K562 (cell line): ENCODE measurements at regions not wholly inside any gene's neighbourhood (a gene's known extent, or its start where the extent isn't known, plus 50 kb on each side); places are given as distances from the start of the nearest gene placed in this dataset.

Experiments
- ATAC-seq: fragments of 200-7000 bp; cut with Tn5 transposase; 3 replicates; pipeline ENCODE4 v1.9.1; 2020; ENCODE audit warnings: moderate library complexity
- BruUV-seq: library from RNA; stranded (reverse); fragments of 400-500 nt; replicated peaks from 2 replicates; lab custom pipeline; 2021; lab: Mats Ljungman, UMichigan
- CTCF ChIA-PET: fragments of 300-600 bp; formaldehyde crosslinking; extraction: SDS; loops from one replicate; lab custom pipeline; 2021; ENCODE audit warnings: low intra/inter-chr PET ratio; lab: Yijun Ruan, JAX
- POLR2A ChIA-PET: fragments of 300-600, 350-650 bp; sonication (Branson Sonifier 250); formaldehyde crosslinking; extraction: SDS; loops from one replicate; lab custom pipeline; 2021; ENCODE audit warnings: antibody characterized with exemption, inconsistent platforms; lab: Yijun Ruan, JAX
- DNase-seq, 4 experiments: peaks; one replicate each; pipeline versions ENCODE4 v3.0.0 to v3.0.0-alpha.2; 2011 to 2018; ENCODE audit warnings: low spot score in 3 of 4, mixed read lengths in 3 of 4; ENCODE audit errors: extremely low read depth in 1 of 4
- FAIRE-seq: peaks from 2 replicates; lab custom pipeline; 2011; peaks lifted over from hg19 to GRCh38; lab: Jason Lieb, UNC
- H2AFZ ChIP-seq: 2 replicates; pipeline ENCODE4 v1.6.0; 2011; ENCODE audit warnings: low read depth, low read length, control low read depth, inconsistent platforms
- H3K27ac ChIP-seq: fragments of 200-600 bp; 3 replicates; pipeline ENCODE4 v1.8.0; 2011; ENCODE audit warnings: low read depth, mild to moderate bottlenecking, control low read depth, inconsistent platforms, low read length, moderate library complexity, mixed read lengths; ENCODE audit errors: extremely low read depth
- H3K27me3 ChIP-seq, 2 experiments: fragments of 300-600 bp in 1 of 2; 2 replicates in 1 of 2; 3 replicates in 1 of 2; pipeline versions ENCODE4 v1.6.0 to v1.8.0; 2011; ENCODE audit warnings: inconsistent platforms in 2 of 2, low read length in 2 of 2, mild to moderate bottlenecking in 1 of 2, mixed read lengths in 1 of 2, moderate library complexity in 1 of 2; ENCODE audit not compliant: control insufficient read depth in 2 of 2, insufficient read depth in 2 of 2
- H3K36me3 ChIP-seq: fragments of 300-600 bp; 3 replicates; pipeline ENCODE4 v1.8.0; 2011; ENCODE audit warnings: mild to moderate bottlenecking, low read length, inconsistent platforms; ENCODE audit not compliant: control insufficient read depth, insufficient read depth
- H3K4me1 ChIP-seq, 2 experiments: fragments of 200-600 bp in 1 of 2; replicated peaks in 1 of 2; 2 replicates in 1 of 2; 3 replicates in 1 of 2; pipeline versions ENCODE4 v1.5.1 to v1.8.0; 2011; ENCODE audit warnings: inconsistent platforms in 2 of 2, low read length in 2 of 2, mild to moderate bottlenecking in 1 of 2, mixed read lengths in 1 of 2, moderate library complexity in 1 of 2; ENCODE audit not compliant: control insufficient read depth in 2 of 2, insufficient read depth in 2 of 2
- H3K4me2 ChIP-seq: 2 replicates; pipeline ENCODE4 v1.6.1; 2011; ENCODE audit warnings: low read length, control low read depth, inconsistent platforms, mixed read lengths; ENCODE audit not compliant: insufficient read depth
- H3K4me3 ChIP-seq: fragments of 200-600 bp; sonication (generic), shearing (Covaris generic); 2 replicates; pipeline ENCODE4 v1.5.1; 2016; ENCODE audit warnings: control low read depth, inconsistent platforms
- H3K79me2 ChIP-seq: fragments of 200-600 bp; 3 replicates; pipeline ENCODE4 v1.8.0; 2011; ENCODE audit warnings: low read length, inconsistent platforms; ENCODE audit not compliant: control insufficient read depth, insufficient read depth
- H3K9ac ChIP-seq, 2 experiments: 2 replicates each; pipeline versions ENCODE4 v1.6.0 to v1.6.1; 2011; ENCODE audit warnings: low read depth in 2 of 2, low read length in 2 of 2, control low read depth in 1 of 2, inconsistent platforms in 1 of 2, mild to moderate bottlenecking in 1 of 2, mixed read lengths in 1 of 2; ENCODE audit not compliant: insufficient read depth in 1 of 2
- H3K9me1 ChIP-seq: one replicate; pipeline ENCODE4 v1.6.0; 2011; ENCODE audit warnings: inconsistent platforms, mild to moderate bottlenecking, low read length, moderate library complexity; ENCODE audit not compliant: control insufficient read depth, insufficient read depth
- H3K9me3 ChIP-seq: replicated peaks from 2 replicates; pipeline ENCODE4 v1.5.1; 2011; ENCODE audit warnings: low read depth, low read length, inconsistent platforms; ENCODE audit not compliant: control insufficient read depth, insufficient read depth
- H4K20me1 ChIP-seq: replicated peaks from 2 replicates; pipeline ENCODE4 v1.6.1; 2011; ENCODE audit warnings: low read length, inconsistent platforms, mixed read lengths; ENCODE audit not compliant: control insufficient read depth, insufficient read depth
- CHD1 ChIP-seq: fragments of 200-600 bp; sonication (generic); IDR thresholded peaks from one replicate; pipeline ENCODE4 v1.6.1; 2012; ENCODE audit warnings: mild to moderate bottlenecking, moderate library complexity, low read length, inconsistent platforms
- CSDE1 ChIP-seq, 2 experiments: fragments of 450-650 bp; IDR thresholded peaks; 2 replicates each; pipeline ENCODE4 v1.6.1; 2016; ENCODE audit warnings: mild to moderate bottlenecking in 1 of 2
- HDAC3 ChIP-seq: fragments of 450-650 bp; IDR thresholded peaks from 2 replicates; pipeline ENCODE4 v1.6.1; 2018; ENCODE audit warnings: borderline replicate concordance, mild to moderate bottlenecking, moderate library complexity; ENCODE audit not compliant: partially characterized antibody
- KLF6 ChIP-seq: fragments of 250-450 bp; sonication (Bioruptor Pico); IDR thresholded peaks from 2 replicates; pipeline ENCODE4 v1.4.0; 2020; ENCODE audit warnings: mild to moderate bottlenecking, moderate library complexity, borderline replicate concordance
- MAFG ChIP-seq: fragments of 450-650 bp; conservative IDR thresholded peaks from 2 replicates; pipeline ENCODE4 v1.6.1; 2016; ENCODE audit warnings: missing genetic modification characterization, missing compliant biosample characterization
- ZNF274 ChIP-seq: IDR thresholded peaks from 2 replicates; pipeline ENCODE4 v1.6.1; 2011; ENCODE audit warnings: low read depth, mild to moderate bottlenecking, low read length, moderate library complexity, borderline replicate concordance
- WGBS: fragments of 100-300 bp; shearing (Covaris generic); methylation state at CpG from one replicate; pipeline ENCODE4 v1.1.6; 2016; ENCODE audit warnings: low coverage, mixed read lengths; ENCODE audit not compliant: insufficient coverage; ENCODE audit errors: missing lambda C conversion rate; 5-methylcytosine and 5-hydroxymethylcytosine counted together
- in situ Hi-C: fragments of 300-500 bp; cut with MboI; formaldehyde crosslinking; loops from 4 replicates; pipeline ENCODE4 v1.15.0; 2018; ENCODE audit warnings: inconsistent platforms, mixed read lengths
- intact Hi-C: fragments of 100-400 bp; cut with micrococcal nuclease; formaldehyde crosslinking; loops from 2 replicates; pipeline ENCODE4 v1.14.2; 2022
- TF ChIP-seq, protein P1 (sequence below), 2 experiments: fragments of 200-800 bp in 1 of 2; sonication (Bioruptor generic) in 1 of 2; sonication (generic) in 1 of 2; formaldehyde crosslinking in 1 of 2; IDR thresholded peaks in 1 of 2; conservative IDR thresholded peaks in 1 of 2; 2 replicates each; pipeline versions ENCODE4 v1.5.0 to v1.6.1; 2016 to 2020; ENCODE audit warnings: missing compliant biosample characterization in 1 of 2, missing genetic modification characterization in 1 of 2, missing genetic modification reagents in 1 of 2

DNA sequence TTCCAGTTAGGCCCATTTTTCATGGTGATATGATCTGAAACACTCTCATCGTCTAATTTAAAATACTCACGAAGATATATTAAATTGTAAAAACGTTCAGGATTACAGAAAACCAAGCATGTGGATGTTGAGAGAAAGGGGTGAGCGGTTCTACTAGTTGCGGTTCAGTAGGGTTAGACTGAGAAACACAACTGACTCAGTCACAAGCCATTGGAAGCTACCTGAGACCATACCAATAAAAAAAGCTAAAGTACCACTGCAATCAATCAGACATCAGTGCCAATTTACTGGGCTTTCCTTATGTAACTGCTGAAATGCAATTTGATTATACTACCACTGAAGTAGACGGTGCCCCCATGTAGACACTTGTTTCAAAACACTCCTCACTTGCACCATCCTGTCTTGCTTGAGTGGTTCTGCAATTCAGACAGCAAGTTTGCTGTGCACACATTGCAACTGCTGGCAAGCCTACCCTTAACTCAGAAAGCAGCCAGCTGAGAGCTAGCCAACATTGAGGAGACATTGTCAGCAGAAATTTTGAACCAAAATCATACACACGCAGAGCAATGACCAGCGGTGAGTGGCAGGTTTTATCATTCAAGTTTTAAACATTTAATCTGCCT, 368.7 kb upstream of the ARHGEF26 start (continued):
- TF ChIP-seq, protein P1, sequence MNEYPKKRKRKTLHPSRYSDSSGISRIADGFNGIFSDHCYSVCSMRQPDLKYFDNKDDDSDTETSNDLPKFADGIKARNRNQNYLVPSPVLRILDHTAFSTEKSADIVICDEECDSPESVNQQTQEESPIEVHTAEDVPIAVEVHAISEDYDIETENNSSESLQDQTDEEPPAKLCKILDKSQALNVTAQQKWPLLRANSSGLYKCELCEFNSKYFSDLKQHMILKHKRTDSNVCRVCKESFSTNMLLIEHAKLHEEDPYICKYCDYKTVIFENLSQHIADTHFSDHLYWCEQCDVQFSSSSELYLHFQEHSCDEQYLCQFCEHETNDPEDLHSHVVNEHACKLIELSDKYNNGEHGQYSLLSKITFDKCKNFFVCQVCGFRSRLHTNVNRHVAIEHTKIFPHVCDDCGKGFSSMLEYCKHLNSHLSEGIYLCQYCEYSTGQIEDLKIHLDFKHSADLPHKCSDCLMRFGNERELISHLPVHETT (CRISPR knock-in tag; conservative IDR thresholded peaks at IDR 0.05 in 1 of 2, IDR thresholded peaks at IDR 0.05 in 1 of 2) = no peak
- TF ChIP-seq MAFG = no peak
- no peak for TF ChIP-seq CHD1

DNA sequence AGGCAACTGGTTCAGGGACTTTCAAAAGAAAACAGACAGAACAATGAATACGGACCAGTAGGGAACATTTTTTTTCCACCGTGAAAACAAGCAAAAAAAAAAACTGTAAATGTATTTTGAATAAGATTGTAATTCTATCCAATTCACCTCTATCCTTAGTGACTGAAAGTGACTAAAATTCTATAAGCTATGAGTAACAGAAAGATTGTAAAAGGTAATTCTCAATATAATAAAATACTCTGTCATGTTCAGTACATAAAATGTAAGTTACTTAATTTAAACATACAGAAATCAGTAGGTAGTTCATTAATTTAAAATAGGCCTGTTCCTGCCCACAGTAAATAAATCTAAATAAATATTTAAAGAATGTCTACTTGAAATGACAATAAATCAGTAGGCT, 368.2 kb upstream of the ARHGEF26 start:
- no TSS peak for BruUV-seq
- 0% methylated on average over 2 of the region's 2 CpGs for WGBS
- Histone ChIP-seq H3K4me3 (no peak overlapping the region), H3K9me3 (no peaks in the 10 kb centered on the region), H3K27me3 (no peaks in the 10 kb centered on the region), H3K36me3 (no peaks in the 10 kb centered on the region), H4K20me1 (no peaks in the 10 kb centered on the region), H3K79me2 (no peaks in the 10 kb centered on the region), H3K9ac (no peak overlapping the region), H2AFZ (no peak overlapping the region), H3K9me1 (no peaks in the 10 kb centered on the region), H3K4me1 (no peaks in the 10 kb centered on the region), H3K27ac (no peak overlapping the region), H3K4me2 (no peak overlapping the region)
- ATAC-seq = no peak
- TF ChIP-seq HDAC3 (no peak), KLF6 (CRISPR knock-in tag) (no peak), ZNF274 (no peak), CSDE1 (IDR thresholded peaks at IDR 0.05) (no peak)
- POLR2A ChIA-PET = no interaction called here
- FAIRE-seq = no peak
- intact Hi-C loops (no loop called here), in situ Hi-C loops (no loop called here)
- CTCF ChIA-PET = no interaction called here
- no peak for DNase-seq
